HG02938 (cell line): ENCODE measurements at regions not wholly inside any gene's neighbourhood (a gene's known extent, or its start where the extent isn't known, plus 50 kb on each side); places are given as distances from the start of the nearest gene placed in this dataset.

Source experiments
- ATAC-seq: cut with Tn5 transposase; IDR thresholded peaks from one replicate; pipeline ENCODE4 v1.9.1; 2021; ENCODE audit warnings: mild to moderate bottlenecking, moderate library complexity; ENCODE audit not compliant: unreplicated experiment

DNA sequence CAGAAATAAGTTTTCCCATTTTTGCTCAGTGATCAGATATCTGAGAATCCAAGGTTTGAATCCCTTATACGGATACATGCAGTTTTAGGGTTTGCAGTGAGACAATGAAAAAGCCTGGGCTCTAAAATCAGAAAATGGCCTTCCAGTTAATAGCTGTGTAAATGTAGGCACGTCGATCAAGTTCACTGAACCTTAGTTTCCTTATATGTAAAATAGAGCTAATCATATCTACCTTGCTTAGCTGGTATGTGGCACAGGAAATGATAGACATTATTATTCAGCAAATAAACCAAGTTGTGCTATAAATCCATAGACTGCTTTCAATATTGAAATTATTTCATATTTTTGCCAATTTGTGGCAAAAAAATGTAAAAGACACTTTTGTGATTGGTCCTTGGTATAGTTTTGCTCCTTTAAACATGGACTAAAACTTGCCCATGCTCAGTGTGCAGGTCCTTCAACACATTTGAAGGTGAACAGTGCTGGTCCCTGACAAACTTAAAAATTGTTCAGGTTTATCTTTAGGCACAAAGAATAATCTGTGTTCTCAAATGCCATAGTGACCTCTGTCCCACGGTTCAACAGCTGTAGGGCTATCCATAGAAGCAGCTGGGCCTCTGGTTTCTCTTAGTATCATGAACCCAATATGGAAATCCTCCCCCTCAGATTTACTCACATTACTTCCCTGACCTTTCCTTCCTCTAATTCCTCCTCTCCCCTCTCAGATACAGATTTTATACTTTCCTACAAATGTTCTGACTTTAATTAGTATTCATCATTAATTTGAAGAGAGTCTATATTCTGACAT is 51.0 kb downstream of the CCDC54 start:
- no peak for ATAC-seq

GRCh38 chr3:107429320-107430181 is 52.3 kb downstream of the CCDC54 start:
- ATAC-seq: peak; percentile 59

DNA sequence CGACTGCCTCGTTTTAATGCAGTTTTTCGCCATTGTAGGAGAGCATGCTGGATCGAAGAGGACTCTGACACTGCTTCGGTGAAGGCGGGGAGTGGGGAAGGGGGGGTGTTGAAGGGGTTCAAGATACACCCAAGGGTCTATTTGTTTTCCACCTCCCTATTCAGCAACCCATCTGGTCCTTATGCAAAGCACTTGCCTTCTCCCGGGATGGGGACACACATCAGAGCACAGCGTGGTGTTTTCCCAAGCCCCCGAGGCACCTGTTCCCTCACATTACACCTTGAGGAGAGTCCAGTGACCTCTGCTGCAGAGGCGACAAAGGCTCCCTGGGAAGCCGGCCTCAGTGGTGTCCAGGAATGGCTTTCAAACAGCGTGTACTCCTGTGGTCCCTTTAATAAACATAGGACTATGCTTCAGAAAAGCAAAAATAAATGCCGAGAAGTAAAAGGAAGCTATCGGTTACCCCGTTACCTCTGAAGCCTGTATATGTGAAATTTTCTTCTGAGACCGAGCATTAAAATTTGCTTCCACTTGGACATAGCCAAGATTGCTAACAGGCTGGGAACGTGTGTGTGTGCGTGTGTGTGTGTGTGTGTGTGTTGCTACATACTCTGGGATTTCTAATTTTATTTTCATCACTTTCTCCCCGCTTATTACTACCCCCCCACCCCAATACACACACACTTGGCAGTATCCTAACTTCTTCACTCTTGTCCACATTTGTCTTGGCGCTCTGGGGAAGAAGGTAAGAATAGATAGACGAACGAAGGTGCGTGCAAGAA is 53.2 kb downstream of the CCDC54 start:
- ATAC-seq: no peak

DNA sequence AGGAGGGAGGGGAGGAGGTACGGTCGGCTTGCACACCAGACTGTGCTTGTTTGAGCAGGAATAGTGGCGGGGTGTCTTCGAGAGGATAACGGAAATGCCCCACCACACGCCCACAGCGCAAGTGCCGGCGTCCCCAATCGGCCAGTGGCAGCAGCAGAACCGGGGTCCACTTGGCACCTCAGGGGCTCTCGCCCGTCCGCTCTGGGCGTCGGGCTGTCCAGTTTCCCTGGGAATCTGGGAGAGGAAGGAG is 53.7 kb downstream of the CCDC54 start:
- ATAC-seq: peak; percentile 18

DNA sequence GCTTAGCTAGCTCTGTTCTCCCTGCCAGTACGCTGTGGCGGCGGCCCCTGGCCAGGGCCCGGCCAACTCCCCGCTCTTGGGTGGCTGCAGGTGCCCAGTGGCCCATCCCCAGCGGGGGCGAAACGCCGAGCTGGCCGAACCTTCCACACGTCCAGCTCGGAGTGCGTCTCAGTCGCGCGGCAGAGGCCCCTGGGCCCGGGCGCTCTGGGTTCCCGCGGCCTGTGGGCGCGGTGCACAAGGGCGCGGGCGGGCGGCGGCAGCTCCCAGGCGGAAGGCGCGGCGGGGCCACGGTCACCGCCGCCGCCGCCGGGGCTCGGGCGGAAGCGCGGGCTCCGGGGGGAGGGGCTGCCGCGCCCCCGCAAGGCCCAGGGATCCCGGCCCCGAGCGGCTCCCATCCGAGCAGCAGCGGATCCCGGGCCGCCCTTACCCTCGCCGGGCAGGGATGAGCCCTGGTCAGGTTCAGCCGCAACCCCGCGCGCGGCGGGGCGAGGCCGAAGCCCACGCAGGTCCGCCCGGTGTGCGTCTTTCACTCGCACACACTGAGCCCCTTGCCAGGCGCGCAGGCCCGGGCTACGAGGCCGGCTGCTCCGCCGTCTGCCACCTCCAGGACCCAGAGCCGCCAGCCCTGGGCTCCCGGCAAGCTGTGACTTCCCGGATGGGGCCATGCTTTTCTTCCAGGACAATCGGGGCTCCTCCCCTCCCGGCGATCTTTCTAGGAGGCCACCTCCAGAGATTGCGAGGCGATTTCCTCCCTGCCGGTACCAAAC is 54.2 kb downstream of the CCDC54 start:
- peak; percentile 41 for ATAC-seq

DNA sequence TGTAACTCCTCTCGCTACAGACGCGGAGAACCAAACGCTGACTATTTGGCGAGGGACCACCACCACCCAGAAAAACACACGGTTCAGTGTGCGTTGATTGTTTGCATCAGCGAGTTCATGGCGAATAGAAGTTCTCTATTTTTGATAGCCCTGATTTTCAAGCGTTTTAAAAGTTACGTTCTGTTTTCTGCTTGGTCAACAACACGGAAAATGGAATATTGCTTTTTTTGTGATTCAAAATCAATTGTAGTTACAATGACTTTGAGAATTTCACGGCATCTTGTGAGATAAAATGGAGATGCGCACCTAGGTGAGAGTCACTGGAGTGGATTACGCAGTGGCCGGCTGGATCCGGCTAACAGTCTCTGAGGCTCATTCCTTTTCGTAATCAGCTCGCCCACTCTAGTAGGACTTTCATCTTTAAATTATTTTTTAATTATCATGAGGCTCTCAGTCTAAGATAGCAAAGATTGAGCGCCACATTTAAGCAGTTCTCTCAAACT is 54.8 kb downstream of the CCDC54 start:
- ATAC-seq: no peak

GRCh38 chr3:107432646-107433045 is 55.4 kb downstream of the CCDC54 start:
- no peak for ATAC-seq

DNA sequence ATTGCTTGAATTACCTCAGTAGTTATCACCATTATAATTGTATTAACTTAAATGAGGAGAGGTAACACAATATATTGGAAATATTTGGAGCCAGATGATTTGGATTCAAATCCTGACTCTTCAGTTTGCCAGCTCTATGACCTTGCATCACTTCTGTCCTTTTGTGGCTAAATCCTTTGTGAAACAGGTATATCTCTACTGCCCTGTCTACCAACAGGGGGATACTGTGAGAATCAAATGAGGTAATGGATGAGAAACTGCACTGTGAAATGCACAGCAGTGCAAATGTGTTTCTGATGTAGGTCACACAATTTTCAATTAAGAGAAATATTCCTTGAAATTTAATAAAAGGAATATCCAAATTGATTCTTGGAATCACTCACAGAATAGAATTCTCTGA is 58.8 kb downstream of the CCDC54 start:
- ATAC-seq: no peak

GRCh38 chr3:107438671-107439070 is 61.4 kb downstream of the CCDC54 start:
- no peak for ATAC-seq

GRCh38 chr3:107441617-107442016 is 64.4 kb downstream of the CCDC54 start:
- ATAC-seq: no peak

DNA sequence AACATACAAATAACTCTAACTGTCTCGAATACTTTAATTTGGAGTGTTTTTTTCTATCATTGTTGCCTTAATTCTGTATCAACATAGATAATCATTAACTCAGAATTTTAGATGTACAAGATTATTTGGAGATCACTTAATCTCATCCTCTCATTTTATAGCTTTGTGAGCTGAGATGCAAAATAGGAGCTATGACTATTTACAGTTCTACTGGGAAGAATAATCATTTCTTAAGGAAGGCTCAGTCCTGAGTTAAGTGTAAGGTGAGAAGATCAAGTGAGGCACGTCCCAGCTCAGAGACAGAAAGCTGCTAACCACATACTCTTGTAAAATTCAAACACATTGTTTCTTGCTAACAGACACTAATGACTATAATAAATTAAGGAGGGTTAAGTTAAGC is 66.2 kb downstream of the CCDC54 start:
- no peak for ATAC-seq

- no peak for ATAC-seq
Measured at GRCh38 chr3:107446706-107447105, 69.5 kb downstream of the CCDC54 start.

GRCh38 chr3:107450254-107450893 is 72.4 kb upstream of the BBX start:
- no peak for ATAC-seq

DNA sequence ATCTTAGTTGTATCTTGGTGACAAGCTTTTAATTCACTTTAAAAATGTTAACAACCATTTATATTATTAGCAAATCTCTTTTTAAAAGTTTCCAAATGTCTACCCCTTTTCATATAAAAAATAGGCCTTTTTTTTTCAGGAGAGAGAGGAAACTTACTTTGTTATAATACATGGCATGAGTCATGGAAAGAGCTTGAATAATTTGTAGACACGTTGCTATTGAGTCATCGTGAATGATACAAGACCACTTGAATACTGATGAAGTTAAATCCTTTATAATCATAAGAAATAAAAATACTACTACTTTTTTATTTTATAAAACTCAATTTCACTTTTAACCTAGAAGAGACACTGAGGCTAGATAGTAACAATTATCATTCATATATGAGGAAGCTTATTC is 70.3 kb upstream of the BBX start:
- no peak for ATAC-seq

GRCh38 chr3:107453504-107453903 is 69.3 kb upstream of the BBX start:
- ATAC-seq: no peak

DNA sequence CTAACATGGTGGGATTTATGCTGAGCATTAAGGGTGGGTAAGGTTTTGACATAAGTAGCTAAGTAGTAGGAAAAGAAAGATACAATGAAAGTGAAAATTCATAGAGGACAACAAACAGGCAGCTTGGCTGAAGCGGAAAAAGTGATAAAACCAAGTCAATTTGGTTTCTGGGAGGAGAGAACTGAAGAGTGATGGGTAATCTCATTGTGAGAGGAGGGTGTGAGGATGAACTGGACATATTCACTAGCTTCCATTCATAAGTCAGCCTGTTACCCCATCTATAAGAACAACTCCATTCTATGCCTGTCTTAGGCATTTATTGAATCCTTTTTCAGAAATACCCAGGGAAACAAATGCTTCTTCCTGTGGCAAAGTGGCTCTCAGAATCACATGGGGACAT is 67.1 kb upstream of the BBX start:
- no peak for ATAC-seq

GRCh38 chr3:107456501-107456900 is 66.3 kb upstream of the BBX start:
- ATAC-seq: no peak

DNA sequence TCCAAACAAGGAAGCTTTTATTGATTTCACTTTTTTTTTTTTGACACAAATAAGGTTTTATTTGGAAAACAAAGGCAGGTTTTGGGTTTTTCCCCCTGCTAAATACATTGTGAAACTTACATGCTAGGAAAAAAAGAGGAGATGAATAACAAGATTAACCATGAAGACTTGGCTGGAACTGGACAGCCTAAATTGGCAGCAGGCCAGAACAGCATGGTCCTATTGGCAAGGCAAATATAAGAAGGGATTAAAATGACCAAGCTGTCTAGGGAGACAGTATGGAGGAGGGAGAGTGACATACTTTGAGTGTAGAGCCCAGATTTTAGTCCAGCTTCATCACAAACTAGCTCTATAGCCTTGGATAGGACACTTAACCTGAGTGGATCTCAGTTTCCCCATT is 63.9 kb upstream of the BBX start:
- no peak for ATAC-seq

GRCh38 chr3:107461721-107462120 is 61.0 kb upstream of the BBX start:
- no peak for ATAC-seq

DNA sequence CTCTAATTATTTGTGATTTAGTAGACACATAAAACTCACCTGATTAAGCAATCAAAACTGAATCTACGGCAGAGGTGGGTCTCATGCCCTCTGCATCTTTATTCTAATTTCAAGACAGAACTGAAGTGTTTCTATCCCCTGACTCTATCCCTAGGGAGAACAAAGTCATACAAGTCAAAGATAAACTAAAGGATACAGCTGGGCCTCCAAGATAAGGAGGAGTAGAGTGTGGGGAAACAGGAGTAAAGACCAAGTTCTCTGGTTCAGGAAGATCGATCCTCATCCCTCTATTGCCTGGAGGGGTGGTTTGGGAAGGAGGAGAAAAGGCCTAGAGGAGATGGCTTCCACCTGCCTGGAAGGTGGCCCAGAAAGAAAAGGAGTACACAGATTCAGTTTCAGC is 58.7 kb upstream of the BBX start:
- no peak for ATAC-seq
